Omental fat pad (tissue), 3 donors: ENCODE measurements at regions not wholly inside any gene's neighbourhood (a gene's known extent, or its start where the extent isn't known, plus 50 kb on each side); places are given as distances from the start of the nearest gene placed in this dataset.

ENCODE experiments used
- ATAC-seq: fragments of 150-250 bp; one replicate; pipeline ENCODE4 v1.9.1; 2016; ENCODE audit warnings: mild to moderate bottlenecking, moderate library complexity; ENCODE audit not compliant: low FRiP score
- DNase-seq: peaks from one replicate; pipeline ENCODE4 v3.0.0-alpha.2; 2019; ENCODE audit warnings: low spot score
- TF ChIP-seq, protein P1 (sequence below), 3 donors: fragments of 450-650 bp; IDR thresholded peaks; one replicate each; pipeline ENCODE4 v1.5.1; 2016 to 2017; ENCODE audit warnings: antibody characterized with exemption in 3 of 3, mild to moderate bottlenecking in 3 of 3, moderate library complexity in 2 of 3

DNA sequence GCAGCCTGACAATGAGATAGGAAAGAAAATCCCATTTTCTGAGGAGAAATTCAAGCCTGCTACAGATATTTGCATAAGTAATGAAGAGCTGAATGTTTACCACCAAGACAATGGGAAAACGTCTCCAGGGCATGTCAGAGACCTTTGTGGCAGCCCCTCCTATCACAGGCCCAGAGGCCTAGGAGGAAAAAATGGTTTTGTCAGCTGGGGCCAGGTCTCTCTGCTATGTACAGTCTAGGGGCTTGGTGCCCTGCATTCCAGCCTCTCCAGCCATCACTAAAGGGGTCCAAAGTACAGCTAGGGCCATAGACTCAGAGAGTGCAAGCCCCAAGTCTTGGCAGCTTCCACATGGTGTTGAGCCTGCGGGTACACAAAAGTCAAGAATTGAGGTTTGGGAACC, 361.6 kb upstream of the ANXA10 start:
- TF ChIP-seq, protein P1, sequence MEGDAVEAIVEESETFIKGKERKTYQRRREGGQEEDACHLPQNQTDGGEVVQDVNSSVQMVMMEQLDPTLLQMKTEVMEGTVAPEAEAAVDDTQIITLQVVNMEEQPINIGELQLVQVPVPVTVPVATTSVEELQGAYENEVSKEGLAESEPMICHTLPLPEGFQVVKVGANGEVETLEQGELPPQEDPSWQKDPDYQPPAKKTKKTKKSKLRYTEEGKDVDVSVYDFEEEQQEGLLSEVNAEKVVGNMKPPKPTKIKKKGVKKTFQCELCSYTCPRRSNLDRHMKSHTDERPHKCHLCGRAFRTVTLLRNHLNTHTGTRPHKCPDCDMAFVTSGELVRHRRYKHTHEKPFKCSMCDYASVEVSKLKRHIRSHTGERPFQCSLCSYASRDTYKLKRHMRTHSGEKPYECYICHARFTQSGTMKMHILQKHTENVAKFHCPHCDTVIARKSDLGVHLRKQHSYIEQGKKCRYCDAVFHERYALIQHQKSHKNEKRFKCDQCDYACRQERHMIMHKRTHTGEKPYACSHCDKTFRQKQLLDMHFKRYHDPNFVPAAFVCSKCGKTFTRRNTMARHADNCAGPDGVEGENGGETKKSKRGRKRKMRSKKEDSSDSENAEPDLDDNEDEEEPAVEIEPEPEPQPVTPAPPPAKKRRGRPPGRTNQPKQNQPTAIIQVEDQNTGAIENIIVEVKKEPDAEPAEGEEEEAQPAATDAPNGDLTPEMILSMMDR (IDR thresholded peaks at IDR 0.05), result no peak
- no peak for ATAC-seq

DNA sequence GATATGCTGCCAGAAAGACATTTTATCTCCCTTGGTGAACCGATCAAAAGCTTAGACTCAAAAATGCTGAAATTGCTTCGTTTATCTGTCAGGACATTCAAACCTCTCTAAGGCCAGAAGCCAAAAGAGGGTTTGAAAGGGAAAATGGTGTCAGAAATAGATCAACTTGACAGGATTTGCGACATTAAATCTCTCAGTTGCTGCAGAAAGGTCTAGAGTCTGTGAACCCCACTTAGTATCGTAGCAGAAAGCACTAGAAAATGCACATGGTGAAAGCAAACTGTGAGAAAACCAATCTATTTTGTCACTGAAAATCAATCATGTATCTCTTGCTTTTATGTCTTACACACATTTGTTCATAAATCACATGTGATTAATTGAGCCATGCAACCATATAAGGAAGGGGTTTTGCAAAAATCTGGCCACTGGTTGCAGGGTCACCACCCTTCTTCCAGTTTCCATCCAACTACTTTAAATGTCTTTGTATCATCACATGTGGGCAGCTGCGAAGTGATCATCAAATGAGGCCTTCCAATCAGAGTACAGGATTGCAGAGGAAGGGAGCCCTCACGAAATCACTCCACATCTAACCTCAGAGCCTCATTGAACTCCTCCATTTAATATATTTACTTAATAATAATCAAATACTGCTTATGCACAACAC, 347.2 kb upstream of the ANXA10 start:
- TF ChIP-seq, protein P1 (IDR thresholded peaks at IDR 0.05), result no peak
- ATAC-seq (no peak), DNase-seq (no peak)

More for the DNA sequence above, 361.6 kb upstream of the ANXA10 start:
- no peak for DNase-seq

DNA sequence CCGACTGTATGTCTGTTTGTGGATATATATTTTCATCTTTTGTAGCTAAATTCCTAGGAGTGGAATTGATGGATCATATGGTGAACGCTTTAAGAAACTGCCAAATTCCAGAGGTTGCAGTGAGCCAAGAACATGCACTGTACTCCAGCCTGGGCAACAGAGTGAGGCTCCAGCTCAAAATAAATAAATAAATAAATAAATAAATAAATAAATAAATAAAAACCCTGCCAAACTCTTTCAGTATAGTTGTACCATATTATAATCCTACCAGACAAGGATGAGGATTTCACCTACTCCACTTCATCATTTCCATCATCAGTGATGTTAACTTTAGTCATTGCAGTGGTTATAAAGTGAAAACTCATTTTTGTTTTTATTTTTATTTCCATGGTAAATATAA, 325.1 kb upstream of the ANXA10 start:
- DNase-seq, result no peak
- no peak for ATAC-seq
- TF ChIP-seq, protein P1 (IDR thresholded peaks at IDR 0.05), result no peak

DNA sequence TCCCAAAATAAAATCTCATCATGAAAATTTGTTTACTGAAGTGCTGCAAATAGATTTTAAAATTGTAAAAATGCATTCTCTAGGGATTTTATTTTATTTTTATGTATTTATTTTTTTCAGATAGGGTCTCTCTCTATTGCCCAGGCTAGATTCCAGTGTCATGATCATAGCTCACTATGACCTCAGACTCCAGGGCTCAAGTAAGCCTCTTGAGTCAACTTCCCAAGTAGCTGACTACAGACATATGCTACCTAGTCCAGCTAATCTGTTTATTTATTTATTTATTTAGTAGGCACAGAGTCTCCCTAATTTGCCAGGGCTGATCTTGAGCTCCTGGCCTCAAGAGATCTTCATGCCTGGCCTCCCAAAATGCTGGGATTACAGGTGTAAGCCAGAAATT, 317.7 kb upstream of the ANXA10 start:
- TF ChIP-seq, protein P1 (IDR thresholded peaks at IDR 0.05), result no peak
- ATAC-seq (no peak), DNase-seq (no peak)

DNA sequence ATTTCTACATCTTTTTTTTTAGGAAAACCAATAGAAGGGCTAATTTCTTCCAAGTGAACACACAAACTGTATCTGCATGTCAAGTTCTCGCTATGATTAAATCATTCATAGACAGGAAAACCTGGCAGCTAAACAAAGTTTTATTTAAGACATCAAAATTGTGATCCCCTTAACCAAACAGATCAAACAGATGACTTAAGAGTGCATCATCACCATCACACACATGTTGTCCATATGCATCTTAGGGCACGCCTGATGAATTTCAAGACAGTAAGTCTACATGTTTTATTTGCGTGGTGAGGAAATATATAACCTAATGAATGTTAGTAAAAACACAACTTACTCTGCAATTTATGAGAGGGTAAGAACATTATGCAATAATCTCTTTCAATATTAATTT, 317.0 kb upstream of the ANXA10 start:
- TF ChIP-seq, protein P1 (IDR thresholded peaks at IDR 0.05), result no peak
- DNase-seq, result no peak
- no peak for ATAC-seq

DNA sequence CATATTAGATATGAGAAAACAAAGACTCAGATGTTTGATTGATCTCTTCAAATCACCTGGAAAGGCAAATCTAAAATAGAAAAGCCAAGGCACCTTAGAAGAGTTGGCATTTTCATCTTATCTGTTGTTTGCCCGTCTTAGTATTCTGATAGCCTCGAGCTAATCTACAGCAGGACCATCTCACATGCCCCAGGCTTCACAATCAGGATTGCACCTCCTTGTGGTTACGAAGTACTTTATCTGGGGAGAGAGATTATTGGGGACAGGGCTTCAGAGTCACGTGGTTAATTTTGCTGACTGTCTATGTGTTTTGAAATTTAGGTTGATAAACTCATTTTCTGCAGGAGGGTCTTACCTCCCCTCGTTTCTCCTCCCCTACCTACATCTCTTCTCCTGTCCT, 313.1 kb upstream of the ANXA10 start:
- DNase-seq (no peak), ATAC-seq (no peak)
- TF ChIP-seq, protein P1 (IDR thresholded peaks at IDR 0.05), result no peak

DNA sequence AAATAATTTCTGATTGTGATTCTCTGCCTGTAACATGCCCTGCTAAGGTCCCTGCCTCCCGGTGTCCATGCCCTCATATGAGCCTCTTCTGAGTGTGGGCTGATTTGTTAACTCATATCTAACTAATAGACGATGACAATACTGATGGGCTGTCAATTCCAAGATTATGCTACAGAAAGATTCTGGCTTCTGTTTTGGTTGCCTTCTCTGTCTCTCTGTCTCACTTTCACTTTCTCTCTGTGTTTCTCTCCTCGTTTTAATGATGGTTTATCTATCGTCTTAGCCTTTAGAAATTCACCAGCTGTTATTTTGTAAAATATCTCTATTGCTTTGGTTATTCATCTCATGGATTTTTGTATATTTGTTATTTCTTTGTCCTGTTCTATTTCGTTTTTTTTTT, 312.5 kb upstream of the ANXA10 start:
- TF ChIP-seq, protein P1 (IDR thresholded peaks at IDR 0.05), result no peak
- DNase-seq (no peak), ATAC-seq (no peak)
